ENCODE measurements at regions not wholly inside any gene's neighbourhood (a gene's known extent, or its start where the extent isn't known, plus 50 kb on each side); places are given as distances from the start of the nearest gene placed in this dataset.

DNA sequence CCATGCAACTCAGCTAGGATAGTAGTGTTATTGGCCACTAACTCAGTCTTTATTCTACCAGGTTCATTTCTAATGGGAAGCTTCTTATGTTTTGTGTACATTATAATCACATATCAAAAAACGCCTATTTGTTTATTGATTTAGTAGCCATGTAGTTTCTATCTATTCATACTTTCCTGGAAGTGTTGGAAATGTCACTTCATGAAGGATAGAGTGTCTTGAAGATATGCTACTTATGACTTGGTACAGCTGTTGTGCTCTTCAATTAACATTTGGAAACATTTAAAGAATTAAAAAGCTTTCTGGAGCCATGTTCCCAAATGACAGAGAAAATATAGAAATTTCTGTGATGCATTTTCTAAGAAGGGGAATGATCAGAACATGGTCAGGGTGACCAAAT lies 307.5 kb downstream of the ETNK1 start:
- ChIA-PET POLR2A (no interaction called here), SMC1A (ENCODE audit: uncharacterized antibody, unreplicated experiment) (no interaction called here), RAD21 (ENCODE audit: unreplicated experiment) (no interaction called here), CTCF (no interaction called here)
- ATAC-seq (no peak), FAIRE-seq (no peak), DNase-seq (ENCODE audit: low read depth, low spot score) (no peak)
- intact Hi-C loops (cut with micrococcal nuclease; ENCODE audit: unreplicated experiment) (no loop called here), in situ Hi-C loops (cut with MboI) (no loop called here)
- no peaks in the 10 kb centered on the region for H4K20me1 ChIP-seq (ENCODE audit: control insufficient read depth, insufficient read depth)
- no peak overlapping the region for H3K27ac ChIP-seq (ENCODE audit: control insufficient read depth, insufficient read depth)
- TF ChIP-seq NFYA (IDR thresholded peaks at IDR 0.05; ENCODE audit: borderline replicate concordance, low read depth, low read length) (no peak), SRF (IDR thresholded peaks at IDR 0.05; ENCODE audit: low read depth in 2 of 2, low read length in 2 of 2) (no peak), TARDBP (IDR thresholded peaks at IDR 0.05; ENCODE audit: borderline replicate concordance) (no peak), EP300 (IDR thresholded peaks at IDR 0.05; ENCODE audit: borderline replicate concordance in 1 of 2, control insufficient read depth in 1 of 2, low read depth in 2 of 2, low read length in 2 of 2) (no peak), SPI1 (IDR thresholded peaks at IDR 0.05; ENCODE audit: borderline replicate concordance, insufficient read depth, low read depth, low read length) (no peak), RB1 (IDR thresholded peaks at IDR 0.05; ENCODE audit: borderline replicate concordance) (no peak), HDAC6 (IDR thresholded peaks at IDR 0.05; ENCODE audit: unreplicated experiment) (no peak), SMAD1 (IDR thresholded peaks at IDR 0.05; ENCODE audit: low read depth, partially characterized antibody) (no peak), ZNF274 (IDR thresholded peaks at IDR 0.05; ENCODE audit: insufficient read depth, insufficient read length) (no peak), TCF3 (IDR thresholded peaks at IDR 0.05; ENCODE audit: borderline replicate concordance, insufficient read depth, low read depth, low read length) (no peak), LARP7 (IDR thresholded peaks at IDR 0.05) (no peak), CHD2 (IDR thresholded peaks at IDR 0.05; ENCODE audit: borderline replicate concordance, low read depth, low read length) (no peak), ZNF622 (IDR thresholded peaks at IDR 0.05) (no peak), RELA (IDR thresholded peaks at IDR 0.05; ENCODE audit: borderline replicate concordance, partially characterized antibody) (no peak)
- TF ChIP-seq, protein P1, sequence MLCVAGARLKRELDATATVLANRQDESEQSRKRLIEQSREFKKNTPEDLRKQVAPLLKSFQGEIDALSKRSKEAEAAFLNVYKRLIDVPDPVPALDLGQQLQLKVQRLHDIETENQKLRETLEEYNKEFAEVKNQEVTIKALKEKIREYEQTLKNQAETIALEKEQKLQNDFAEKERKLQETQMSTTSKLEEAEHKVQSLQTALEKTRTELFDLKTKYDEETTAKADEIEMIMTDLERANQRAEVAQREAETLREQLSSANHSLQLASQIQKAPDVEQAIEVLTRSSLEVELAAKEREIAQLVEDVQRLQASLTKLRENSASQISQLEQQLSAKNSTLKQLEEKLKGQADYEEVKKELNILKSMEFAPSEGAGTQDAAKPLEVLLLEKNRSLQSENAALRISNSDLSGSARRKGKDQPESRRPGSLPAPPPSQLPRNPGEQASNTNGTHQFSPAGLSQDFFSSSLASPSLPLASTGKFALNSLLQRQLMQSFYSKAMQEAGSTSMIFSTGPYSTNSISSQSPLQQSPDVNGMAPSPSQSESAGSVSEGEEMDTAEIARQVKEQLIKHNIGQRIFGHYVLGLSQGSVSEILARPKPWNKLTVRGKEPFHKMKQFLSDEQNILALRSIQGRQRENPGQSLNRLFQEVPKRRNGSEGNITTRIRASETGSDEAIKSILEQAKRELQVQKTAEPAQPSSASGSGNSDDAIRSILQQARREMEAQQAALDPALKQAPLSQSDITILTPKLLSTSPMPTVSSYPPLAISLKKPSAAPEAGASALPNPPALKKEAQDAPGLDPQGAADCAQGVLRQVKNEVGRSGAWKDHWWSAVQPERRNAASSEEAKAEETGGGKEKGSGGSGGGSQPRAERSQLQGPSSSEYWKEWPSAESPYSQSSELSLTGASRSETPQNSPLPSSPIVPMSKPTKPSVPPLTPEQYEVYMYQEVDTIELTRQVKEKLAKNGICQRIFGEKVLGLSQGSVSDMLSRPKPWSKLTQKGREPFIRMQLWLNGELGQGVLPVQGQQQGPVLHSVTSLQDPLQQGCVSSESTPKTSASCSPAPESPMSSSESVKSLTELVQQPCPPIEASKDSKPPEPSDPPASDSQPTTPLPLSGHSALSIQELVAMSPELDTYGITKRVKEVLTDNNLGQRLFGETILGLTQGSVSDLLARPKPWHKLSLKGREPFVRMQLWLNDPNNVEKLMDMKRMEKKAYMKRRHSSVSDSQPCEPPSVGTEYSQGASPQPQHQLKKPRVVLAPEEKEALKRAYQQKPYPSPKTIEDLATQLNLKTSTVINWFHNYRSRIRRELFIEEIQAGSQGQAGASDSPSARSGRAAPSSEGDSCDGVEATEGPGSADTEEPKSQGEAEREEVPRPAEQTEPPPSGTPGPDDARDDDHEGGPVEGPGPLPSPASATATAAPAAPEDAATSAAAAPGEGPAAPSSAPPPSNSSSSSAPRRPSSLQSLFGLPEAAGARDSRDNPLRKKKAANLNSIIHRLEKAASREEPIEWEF (IDR thresholded peaks at IDR 0.05; ENCODE audit: insufficient replicate concordance, low read depth, low read length), result no peak
- TF ChIP-seq, protein P2, sequence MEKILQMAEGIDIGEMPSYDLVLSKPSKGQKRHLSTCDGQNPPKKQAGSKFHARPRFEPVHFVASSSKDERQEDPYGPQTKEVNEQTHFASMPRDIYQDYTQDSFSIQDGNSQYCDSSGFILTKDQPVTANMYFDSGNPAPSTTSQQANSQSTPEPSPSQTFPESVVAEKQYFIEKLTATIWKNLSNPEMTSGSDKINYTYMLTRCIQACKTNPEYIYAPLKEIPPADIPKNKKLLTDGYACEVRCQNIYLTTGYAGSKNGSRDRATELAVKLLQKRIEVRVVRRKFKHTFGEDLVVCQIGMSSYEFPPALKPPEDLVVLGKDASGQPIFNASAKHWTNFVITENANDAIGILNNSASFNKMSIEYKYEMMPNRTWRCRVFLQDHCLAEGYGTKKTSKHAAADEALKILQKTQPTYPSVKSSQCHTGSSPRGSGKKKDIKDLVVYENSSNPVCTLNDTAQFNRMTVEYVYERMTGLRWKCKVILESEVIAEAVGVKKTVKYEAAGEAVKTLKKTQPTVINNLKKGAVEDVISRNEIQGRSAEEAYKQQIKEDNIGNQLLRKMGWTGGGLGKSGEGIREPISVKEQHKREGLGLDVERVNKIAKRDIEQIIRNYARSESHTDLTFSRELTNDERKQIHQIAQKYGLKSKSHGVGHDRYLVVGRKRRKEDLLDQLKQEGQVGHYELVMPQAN (conservative IDR thresholded peaks at IDR 0.05), result no peak
- no peaks in the 10 kb centered on the region for H3K79me2 ChIP-seq (ENCODE audit: control insufficient read depth, insufficient read depth, low read length)
- no peak overlapping the region for H3K4me3 ChIP-seq
- no TSS peak for BruUV-seq (replicated peaks)
- WGBS (ENCODE audit: insufficient coverage, insufficient replicate concordance, low lambda C conversion rate, missing lambda C conversion rate), result 0% methylated on average over 1 of the region's 1 CpG
- no peak overlapping the region for H2AFZ ChIP-seq (ENCODE audit: control insufficient read depth, low read depth, low read length)
- H3K27me3 ChIP-seq (replicated peaks in 1 of 2; ENCODE audit: control insufficient read depth in 2 of 2, insufficient read depth in 2 of 2, low read length in 1 of 2), result no peaks in the 10 kb centered on the region
- H3K36me3 ChIP-seq (ENCODE audit: control insufficient read depth in 2 of 2, insufficient read depth in 2 of 2, low read length in 1 of 2), result no peaks in the 10 kb centered on the region
- H3K4me1 ChIP-seq (ENCODE audit: control insufficient read depth, insufficient read depth, low read length), result no peaks in the 10 kb centered on the region
- no peak overlapping the region for H3K4me2 ChIP-seq (ENCODE audit: control insufficient read depth, insufficient read depth)
- H3K9me3 ChIP-seq (replicated peaks; ENCODE audit: control insufficient read depth, insufficient read depth, low read length), result no peaks in the 10 kb centered on the region
- H3K9ac ChIP-seq (ENCODE audit: control insufficient read depth, insufficient read depth, low read length), result no peak overlapping the region
